ENCODE measurements at regions not wholly inside any gene's neighbourhood (a gene's known extent, or its start where the extent isn't known, plus 50 kb on each side); places are given as distances from the start of the nearest gene placed in this dataset.
"Not testable (repeated sequence)": the region's sequence is repeated elsewhere in the genome, so short reads cannot be mapped to it uniquely, and the experiment has no call there.

DNA sequence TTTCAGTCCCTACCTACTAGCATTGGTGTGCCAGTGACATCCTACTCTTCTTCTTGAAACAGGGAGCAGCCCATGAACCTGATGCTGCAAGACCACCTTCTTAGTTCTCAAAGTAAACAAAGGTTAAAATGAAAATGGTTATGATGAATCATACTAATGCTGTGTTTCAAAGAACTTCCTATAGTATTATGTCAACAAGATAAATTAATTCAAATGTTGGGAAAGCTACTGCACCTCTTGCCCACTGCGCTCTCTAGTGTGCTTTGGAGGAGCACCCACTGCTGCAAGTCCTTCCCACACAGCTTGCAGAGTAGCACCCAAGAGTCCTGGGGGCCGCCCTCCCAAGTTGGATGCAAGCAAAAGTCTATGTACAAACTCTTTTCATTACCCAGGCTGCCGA, 81.1 kb downstream of the CD200R1L start:
- no peak for DNase-seq (ENCODE audit: extremely low read depth, low read depth)

DNA sequence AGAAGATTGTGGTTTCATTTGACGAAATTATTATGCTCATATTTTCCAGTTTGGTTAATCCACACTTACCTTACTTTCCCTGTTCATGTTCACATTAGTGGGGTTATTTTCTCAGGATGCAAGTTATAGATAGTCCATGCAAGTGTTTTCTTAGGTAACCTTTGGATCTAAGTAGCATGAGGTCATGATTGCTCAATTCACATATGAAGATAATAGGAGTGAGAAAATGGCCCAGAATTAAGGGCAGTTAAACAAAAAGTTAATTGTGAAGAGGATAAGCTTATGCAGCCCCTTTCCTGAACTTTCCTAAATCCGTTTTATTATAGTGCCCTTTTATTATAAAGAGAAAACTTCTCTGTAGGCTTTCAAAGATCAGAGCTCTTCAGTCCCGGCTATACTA, 83.4 kb downstream of the CD200R1L start:
- DNase-seq (ENCODE audit: extremely low read depth, low read depth) = no peak

DNA sequence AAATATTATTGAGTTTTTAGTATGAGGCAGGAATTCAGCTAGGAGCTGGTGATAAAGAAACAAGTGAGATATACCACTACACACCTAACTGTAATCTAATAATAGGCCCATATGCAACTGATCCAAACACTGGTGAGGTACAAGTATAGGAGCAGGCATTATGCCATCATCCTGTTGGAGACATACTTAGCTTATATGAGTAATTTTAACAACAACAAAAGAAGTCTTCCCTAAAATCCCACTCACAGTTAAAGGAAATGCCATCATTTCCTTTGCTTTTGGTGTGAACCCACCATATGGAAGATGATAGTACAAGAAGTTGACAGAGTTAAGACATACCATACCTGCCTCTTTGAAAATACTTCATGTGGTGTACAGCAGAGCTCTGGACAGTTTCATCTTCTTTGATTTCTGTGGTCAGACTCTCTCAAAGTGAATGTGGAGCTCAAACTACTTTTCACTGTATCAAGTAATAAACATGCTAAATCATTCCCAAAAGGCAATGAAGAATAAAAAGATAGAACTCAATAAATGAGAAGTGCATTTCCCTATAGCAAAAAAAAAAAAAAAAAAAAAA, 85.5 kb downstream of the CD200R1L start:
- DNase-seq (ENCODE audit: extremely low read depth, low read depth) = no peak

DNA sequence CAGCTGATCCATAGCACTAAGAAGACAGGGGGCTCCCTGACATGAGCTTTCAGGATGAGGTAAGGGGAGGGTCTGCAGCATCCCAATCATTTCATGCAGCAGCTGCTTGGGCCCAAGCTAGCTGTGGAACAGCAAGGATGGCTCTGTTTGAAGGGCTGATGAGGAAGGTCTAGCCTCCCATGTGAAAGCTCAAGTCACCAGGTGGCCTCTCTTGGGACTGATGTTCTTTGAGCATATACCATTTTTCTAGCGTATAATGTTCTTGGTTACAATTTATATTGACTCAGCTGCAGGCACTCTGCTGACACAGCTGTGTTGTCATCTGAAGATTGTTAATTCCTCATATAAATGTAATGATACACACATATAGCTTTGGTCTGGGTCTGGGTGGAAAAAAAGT, 87.0 kb downstream of the CD200R1L start:
- no peak for DNase-seq (ENCODE audit: extremely low read depth, low read depth)

DNA sequence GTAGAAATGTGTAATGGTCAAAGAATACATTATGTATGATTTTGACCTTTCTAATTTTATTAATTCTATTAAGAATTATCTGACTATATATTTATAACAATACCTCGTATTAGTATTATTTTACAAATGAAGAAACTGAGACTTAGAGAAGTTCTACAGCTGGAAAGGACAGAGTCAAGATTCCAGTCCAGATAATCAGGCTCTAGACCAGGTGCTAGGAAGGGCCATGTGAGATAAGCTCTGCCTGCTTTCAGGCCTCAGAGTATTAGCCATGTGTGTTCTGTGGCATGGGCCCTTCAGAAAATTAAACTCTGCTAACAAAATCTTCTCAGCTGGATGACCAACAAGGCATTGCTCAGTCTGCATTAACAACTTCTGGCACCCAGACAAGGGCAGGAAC, 87.5 kb downstream of the CD200R1L start:
- DNase-seq (ENCODE audit: extremely low read depth, low read depth) = no peak

DNA sequence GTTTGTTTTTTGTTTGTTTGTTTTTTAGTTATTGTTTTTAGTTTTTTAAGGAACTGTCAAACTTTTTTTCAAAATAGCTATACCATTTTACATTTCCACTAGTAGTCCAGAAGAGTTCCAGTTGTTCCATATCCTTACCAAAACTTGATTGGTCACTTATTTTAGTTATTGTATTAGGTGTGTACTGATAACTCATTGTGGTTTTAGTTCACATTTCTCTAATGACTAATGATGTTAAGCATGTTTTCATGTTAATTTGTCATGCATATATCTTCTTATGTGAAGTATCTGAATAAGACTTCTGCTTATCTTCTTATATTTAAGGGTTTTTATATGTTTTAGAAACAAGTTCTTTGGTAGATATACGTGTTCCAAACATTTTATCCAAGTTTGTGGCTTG, 89.5 kb downstream of the CD200R1L start:
- DNase-seq (ENCODE audit: extremely low read depth, low read depth) = no peak

DNA sequence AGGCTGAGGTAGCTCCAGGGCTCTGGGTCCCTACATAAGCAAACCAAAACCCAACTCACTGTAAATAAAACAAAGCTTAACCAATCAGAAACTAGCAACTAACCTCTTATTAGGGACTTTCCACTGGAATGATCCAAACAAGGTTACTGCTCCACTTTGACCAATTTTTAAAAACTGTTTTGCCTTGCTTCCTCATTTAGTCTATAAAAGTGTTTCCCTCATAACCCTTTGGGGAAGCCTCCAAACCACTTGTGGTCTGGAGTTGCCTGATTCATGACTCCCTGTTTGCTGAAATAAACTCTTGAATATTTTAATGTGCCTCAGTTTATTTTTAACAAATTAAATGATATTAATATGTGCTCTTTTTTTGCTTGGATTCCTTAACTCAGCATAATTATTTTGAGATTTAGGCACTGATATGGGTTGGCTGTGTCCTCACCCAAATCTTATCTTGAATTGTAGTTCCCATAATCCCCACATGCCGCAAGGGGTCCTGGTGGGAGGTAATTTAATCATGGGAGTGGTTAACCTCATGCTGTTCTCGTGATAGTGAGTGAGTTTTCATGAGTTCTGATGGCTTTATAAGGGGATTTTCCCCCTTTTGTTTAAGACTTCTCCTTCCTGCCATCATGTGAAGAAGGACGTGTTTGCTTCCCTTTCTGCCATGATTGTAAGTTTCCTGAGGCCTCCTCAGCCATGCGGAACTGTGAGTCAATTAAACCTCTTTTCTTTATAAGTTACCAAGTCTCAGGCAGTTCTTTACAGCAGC, 90.6 kb downstream of the CD200R1L start:
- no peak for DNase-seq (ENCODE audit: extremely low read depth, low read depth)

DNA sequence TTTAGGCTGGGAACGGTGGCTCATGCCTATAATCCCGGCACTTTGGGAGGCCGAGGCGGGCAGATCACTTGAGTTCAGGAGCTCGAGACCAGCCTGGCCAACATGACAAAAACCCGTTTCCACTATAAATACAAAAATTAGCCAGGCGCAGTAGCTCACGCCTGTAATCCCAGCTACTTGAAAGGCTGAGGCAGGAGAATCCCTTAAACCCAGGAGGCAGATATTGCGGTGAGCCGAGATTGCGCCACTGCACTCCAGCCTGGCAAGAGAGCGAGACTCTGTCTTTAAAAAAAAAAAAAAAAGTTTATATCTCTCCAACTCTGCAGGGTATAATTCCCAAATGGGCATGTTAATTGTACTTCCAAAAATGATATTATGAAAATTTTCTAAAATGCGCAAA, 91.6 kb downstream of the CD200R1L start:
- DNase-seq (ENCODE audit: extremely low read depth, low read depth) = not testable (repeated sequence)

DNA sequence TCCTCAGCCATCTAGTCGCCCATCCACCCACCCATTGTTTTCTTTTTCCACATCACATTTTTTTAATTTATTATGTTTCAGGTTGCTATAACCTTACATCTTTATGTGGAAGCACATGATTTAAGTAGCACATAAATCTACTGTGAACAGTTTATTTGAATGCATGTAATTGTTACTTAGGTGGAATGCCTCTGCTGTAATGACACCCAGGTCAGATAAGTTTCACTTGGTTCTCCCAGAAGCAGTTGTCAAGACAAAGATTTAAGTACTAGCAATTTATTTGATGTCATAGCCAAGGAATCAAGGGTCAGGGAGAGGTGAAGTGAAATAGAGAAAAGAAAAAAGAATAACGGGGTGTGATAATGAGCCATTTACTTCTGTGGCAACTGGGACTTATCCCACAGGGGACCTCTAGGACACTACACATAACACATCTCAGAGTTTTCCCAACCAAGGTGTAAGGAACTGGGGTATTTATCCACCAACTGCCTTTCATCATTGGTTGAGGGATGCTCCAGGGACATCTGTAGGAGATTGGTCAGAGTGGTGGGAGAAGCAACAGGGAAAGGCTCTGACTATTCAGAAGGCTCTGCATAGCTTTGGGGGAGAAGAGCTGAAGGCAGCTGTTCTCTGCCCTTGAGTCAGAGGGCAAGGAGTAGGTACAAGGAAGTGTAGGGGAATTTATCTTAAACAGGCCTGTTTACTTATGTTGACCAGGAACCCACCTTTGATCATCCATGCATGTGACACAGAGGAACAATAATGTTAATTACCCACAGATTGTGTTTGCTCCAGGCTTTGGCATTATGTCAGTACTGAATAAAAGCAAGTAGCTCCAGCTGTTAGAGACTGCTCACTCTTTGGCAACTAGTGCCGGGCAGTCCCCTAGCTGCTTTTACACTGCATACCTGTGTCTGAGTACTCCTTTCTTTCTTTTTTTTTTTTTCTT, 94.8 kb downstream of the CD200R1L start:
- DNase-seq (ENCODE audit: extremely low read depth, low read depth) = no peak

DNA sequence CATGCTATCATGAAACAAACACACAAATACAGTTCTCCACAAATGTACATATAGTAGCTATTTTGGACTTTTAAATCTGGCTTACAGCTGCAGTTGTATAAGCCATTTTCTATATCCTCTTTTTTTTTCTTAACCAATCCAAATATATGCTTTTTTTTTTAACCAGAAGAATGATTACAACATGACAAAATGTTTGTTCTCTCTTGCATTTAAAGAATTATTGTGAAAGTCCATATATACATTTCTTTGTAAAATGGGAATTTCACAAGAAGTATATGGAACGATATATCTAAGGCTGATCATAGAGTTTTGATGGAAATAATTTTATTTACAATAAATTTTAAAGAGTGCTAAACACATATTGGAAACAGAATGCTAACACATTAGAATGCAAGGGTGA, 95.6 kb downstream of the CD200R1L start:
- no peak for DNase-seq (ENCODE audit: extremely low read depth, low read depth)

DNA sequence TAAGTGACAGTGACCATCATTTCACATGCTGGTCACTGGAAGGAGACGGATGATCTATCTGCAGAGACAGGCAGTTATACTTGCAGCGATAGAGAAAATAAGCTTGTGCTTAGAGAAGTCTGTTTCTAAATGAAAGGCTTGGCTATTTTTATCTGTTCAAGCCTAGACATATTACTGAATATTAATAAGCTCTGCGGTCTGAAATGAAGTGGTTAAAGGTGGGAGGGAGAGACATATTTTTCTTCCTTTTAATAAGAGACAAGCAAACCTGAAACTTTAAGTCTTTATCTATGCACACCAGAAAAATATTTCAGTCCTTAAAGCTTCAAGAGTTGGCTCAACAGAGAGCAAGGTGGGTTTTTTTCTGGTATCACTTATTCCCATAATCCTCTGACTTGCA, 99.0 kb downstream of the CD200R1L start:
- no peak for DNase-seq (ENCODE audit: extremely low read depth, low read depth)

DNA sequence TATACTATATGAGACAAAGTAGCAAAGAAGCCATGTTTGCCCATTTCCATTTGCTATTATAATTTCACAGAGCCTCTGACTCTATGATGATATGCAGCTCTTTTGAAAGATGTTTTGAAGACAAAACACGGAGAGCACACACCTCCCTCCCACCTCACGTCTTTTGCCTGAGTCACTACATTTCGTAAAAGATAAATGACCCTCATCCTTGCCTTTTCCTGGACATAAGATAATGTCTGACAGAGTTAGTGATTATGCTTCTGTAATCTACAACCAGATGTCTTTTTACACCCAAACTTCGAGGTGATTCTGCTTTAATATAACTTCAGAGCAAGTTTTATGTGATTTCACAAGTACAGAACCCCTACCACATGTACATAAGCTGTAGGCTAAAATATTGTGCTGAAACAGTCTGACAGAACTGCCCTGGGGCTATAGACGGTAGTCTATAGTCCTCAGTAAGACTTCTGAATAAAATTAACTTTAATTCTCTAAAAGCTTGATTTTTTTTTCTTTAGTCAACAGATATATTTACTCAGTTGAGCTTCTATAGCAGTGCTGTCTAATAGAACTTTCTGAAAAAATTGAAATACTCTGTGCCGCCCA, 99.9 kb downstream of the CD200R1L start:
- no peak for DNase-seq (ENCODE audit: extremely low read depth, low read depth)

DNA sequence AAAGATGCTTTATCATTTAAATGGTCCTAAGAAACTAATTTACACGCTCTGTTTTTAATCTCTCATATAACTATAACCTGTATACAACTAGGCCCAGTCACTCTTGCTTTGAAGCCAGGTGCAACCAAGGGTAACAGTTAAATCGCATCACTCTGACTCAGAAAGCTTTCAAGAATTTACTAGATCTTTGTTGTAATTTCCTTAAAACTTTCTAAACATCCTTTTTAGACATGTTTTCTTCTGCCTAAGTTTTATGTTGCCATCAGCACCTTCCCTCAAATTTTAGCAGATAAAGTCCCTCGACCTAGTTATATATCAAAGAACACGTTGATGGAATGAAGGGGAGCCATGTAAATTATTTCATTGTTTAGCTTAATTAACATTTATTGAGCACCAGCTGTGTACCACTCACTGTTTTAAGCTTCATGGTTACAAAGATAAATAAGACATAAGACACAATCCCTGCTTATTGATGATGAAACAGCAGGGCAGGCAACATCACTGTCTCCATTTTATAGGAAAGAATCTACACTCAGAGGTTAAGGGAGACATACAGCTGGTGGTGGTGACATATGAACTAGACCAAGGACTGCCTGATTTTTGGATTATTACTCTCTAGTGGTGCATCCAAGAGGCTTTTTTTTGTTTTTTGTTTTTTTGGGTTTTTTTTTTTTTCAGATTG, 101.0 kb downstream of the CD200R1L start:
- no peak for DNase-seq (ENCODE audit: extremely low read depth, low read depth)

DNA sequence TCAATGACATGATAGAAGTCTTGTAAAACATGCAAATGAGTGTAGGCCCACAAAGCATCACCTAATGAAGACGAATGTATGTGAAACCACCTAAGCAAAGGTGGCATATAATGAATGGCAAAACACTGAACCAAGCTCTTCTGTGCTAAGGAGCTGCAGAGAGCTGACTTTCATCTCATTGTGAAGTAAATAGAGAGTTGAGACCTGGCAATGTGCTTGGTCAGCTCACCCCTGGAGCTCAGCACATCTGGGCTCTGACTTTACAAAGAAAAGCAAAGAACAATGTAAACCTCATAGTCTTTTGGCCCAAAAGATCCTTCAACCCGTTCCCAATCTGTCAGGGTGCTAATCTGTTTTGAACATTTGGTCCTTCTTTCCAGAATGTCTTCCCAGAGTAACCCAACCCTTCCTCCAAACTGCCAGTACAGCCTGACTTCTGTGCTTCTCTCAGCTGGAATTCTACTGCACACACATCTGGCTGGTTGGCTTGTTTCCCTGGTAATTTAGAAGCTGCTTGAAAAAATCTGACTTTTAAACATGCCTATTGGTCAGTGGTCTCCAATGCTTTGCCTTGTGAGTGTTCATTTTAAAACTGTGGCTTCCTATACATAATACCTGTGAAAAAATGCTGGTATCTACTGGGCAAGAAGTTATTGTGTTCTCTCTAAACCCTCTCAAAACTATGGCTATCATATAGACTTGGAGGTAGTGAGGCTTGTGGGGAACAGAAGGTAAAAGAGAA, 101.7 kb downstream of the CD200R1L start:
- DNase-seq (ENCODE audit: extremely low read depth, low read depth) = no peak

DNA sequence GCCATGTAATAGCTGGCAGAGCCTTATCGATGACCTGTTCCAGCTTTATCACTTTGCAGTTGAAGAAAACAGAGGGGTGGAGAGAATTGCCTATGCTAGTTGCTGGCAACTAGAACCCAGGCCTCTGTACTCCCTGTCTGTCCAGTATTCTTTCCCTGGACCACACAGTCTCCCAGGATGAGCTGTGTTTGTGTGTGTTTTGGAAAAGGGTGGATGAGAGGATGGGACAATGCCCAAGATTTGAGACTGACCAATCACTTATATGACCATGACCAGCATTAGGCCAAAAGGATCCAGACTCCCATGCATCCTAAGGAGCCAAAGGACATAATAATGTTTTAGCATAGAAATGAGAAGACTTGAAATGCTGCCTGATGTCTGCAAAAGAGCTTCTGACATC, 102.6 kb downstream of the CD200R1L start:
- DNase-seq (ENCODE audit: extremely low read depth, low read depth) = no peak

DNA sequence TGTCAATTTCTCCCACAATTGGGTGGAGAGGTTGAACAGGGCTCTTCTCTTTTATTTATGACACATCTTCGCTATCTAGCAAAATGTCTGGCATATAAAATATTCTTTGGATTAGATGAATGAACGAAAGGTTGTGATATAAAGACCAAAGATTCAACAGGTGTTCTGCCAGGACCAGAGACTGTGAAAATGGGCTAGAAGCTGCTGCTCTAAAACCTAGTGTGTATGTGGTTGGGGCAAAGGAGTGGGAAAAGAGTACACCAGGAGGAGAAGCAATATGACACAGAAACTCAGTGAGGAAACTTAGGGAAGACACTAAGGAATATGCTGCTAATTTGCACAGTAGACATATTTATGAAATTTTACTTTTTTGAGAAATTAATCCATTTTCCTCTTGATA, 102.0 kb upstream of the CCDC80 start:
- DNase-seq (ENCODE audit: extremely low read depth, low read depth) = no peak

DNA sequence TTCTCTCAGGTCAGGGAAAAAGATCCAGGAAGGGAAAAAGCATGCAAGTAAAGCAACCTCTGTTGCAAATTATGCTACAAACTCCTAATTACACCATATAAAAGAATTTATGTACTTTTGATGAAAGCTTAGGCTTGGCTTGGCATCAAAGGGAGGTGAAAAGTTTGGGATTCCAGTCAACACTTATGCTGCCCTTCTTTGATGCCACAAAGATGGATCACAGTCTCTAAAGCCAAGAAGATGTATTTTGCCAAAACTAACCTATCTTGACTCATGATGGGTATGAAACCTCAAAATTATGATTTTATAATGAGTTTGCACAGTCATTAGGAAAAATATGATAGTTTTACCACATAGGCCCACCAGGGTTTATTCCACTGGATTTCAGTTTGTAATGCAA, 101.0 kb upstream of the CCDC80 start:
- no peak for DNase-seq (ENCODE audit: extremely low read depth, low read depth)

DNA sequence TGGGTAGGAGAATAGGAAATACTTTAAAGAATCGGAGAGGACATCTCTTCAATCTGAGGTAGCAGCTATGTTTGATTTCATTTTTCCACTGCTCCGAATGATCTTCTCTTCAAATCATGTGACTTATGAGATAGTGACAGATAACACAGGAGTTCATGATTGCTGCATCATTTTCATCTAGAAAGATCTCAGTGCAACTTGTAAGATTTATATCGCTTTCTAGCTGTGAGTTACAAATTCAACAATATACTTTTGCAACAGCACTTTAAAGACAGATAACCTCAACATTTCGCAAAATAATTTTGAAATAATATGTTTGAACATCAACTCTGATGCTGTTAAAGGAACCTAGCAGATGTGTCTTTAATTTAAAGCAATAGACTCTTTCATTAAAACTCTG, 99.9 kb upstream of the CCDC80 start:
- no peak for DNase-seq (ENCODE audit: extremely low read depth, low read depth)

DNA sequence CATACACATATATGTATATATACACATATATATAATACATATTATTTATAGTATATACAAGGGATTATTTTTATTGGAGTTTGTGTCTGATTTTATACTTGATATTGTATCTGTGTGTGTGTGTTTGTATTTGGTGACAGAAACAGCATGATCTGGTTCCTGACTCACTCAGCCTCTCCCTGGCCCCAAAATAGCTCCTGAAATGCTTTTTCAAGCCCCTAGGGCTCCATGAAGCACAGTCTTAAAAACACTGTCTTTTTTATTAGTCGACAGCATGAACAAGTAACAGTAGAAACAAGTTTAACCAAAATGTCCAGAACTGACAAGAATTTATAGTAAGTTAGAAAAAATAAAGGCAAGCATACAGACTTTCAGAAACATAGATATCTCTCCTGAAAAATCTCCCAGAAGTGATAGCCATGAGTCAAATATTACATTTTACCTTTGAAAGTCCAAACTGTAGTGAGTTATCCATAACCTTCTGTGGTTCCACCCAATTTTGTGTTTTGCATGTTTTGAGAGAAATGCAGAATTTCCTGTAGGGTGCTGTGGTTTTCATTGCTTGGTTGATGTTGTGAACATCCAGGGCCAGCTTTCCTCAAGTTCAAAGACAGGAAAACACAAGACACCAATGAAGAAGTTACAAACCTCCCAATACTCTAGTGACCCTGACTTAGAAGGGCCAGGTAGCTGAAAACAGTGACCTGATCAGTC, 98.5 kb upstream of the CCDC80 start:
- no peak for DNase-seq (ENCODE audit: extremely low read depth, low read depth)

Measured in NCI-H460 (cell line).